ENCODE measurements at regions not wholly inside any gene's neighbourhood (a gene's known extent, or its start where the extent isn't known, plus 50 kb on each side); places are given as distances from the start of the nearest gene placed in this dataset.
"Not testable (repeated sequence)": the region's sequence is repeated elsewhere in the genome, so short reads cannot be mapped to it uniquely, and the experiment has no call there.

GRCh38 chr12:96085475-96085874 is 50.1 kb upstream of the LTA4H start:
- intact Hi-C loops (cut with DNase I) = no loop called here
- DNase-seq (ENCODE audit: low spot score) = no peak

- intact Hi-C loops (cut with DNase I) = not testable (repeated sequence)
Observed at GRCh38 chr12:96086190-96086589, 50.8 kb upstream of the LTA4H start.

GRCh38 chr12:96091833-96092232 is 56.4 kb upstream of the LTA4H start:
- DNase-seq (ENCODE audit: low spot score) = no peak
- intact Hi-C loops (cut with DNase I) = no loop called here

More at GRCh38 chr12:96086190-96086589, 50.8 kb upstream of the LTA4H start:
- DNase-seq (ENCODE audit: low spot score) = not testable (repeated sequence)

- DNase-seq (ENCODE audit: low spot score) = no peak
- intact Hi-C loops (cut with DNase I) = no loop called here
Observed at GRCh38 chr12:96093543-96094196, 58.3 kb upstream of the LTA4H start.

GRCh38 chr12:96094201-96094600 is 58.8 kb upstream of the LTA4H start:
- DNase-seq (ENCODE audit: low spot score) = no peak
- intact Hi-C loops (cut with DNase I) = no loop called here

- intact Hi-C loops (cut with DNase I) = no loop called here
- no peak for DNase-seq (ENCODE audit: low spot score)
Observed at GRCh38 chr12:96098631-96099030, 63.2 kb upstream of the LTA4H start.

GRCh38 chr12:96099421-96099820 is 64.0 kb upstream of the LTA4H start:
- no peak for DNase-seq (ENCODE audit: low spot score)
- intact Hi-C loops (cut with DNase I) = no loop called here

GRCh38 chr12:96099986-96100385 is 64.6 kb upstream of the LTA4H start:
- no peak for DNase-seq (ENCODE audit: low spot score)
- intact Hi-C loops (cut with DNase I) = no loop called here

- DNase-seq (ENCODE audit: low spot score) = no peak
- intact Hi-C loops (cut with DNase I) = no loop called here
Observed at GRCh38 chr12:96101806-96102205, 66.4 kb upstream of the LTA4H start.

GRCh38 chr12:96103067-96103644 is 67.8 kb upstream of the LTA4H start:
- intact Hi-C loops (cut with DNase I) = no loop called here
- no peak for DNase-seq (ENCODE audit: low spot score)

- DNase-seq (ENCODE audit: low spot score) = no peak
- intact Hi-C loops (cut with DNase I) = no loop called here
Observed at GRCh38 chr12:96104566-96104965, 69.2 kb upstream of the LTA4H start.

GRCh38 chr12:96106137-96106536 is 70.8 kb upstream of the LTA4H start:
- DNase-seq (ENCODE audit: low spot score) = no peak
- intact Hi-C loops (cut with DNase I) = loop anchor here in 1 of 2 donors (5.0 kb wide), 1 partner anchor 594 kb away; no protein-coding TSS in a partner anchor

- no peak for DNase-seq (ENCODE audit: low spot score)
- intact Hi-C loops (cut with DNase I) = loop anchor here in 1 of 2 donors (5.0 kb wide), 1 partner anchor 595 kb away; no protein-coding TSS in a partner anchor
Observed at GRCh38 chr12:96107236-96107635, 71.8 kb upstream of the LTA4H start.

- DNase-seq (ENCODE audit: low spot score) = no peak
- intact Hi-C loops (cut with DNase I) = loop anchor here in 1 of 2 donors (5.0 kb wide), 1 partner anchor 596 kb away; no protein-coding TSS in a partner anchor
Observed at GRCh38 chr12:96108321-96108720, 72.9 kb upstream of the LTA4H start.

- DNase-seq (ENCODE audit: low spot score) = not testable (repeated sequence)
- intact Hi-C loops (cut with DNase I) = loop anchor here in 1 of 2 donors (5.0 kb wide), 1 partner anchor 597 kb away; no protein-coding TSS in a partner anchor
Observed at GRCh38 chr12:96108941-96109340, 73.6 kb upstream of the LTA4H start.

- DNase-seq (ENCODE audit: low spot score) = no peak
- intact Hi-C loops (cut with DNase I) = no loop called here
Observed at GRCh38 chr12:96112733-96113132, 77.3 kb upstream of the LTA4H start.

- intact Hi-C loops (cut with DNase I) = no loop called here
- DNase-seq (ENCODE audit: low spot score) = no peak
Observed at GRCh38 chr12:96117460-96117859, 76.7 kb upstream of the ELK3 start.

GRCh38 chr12:96120359-96121100 is 73.6 kb upstream of the ELK3 start:
- intact Hi-C loops (cut with DNase I) = no loop called here
- no peak for DNase-seq (ENCODE audit: low spot score)

- no peak for DNase-seq (ENCODE audit: low spot score)
- intact Hi-C loops (cut with DNase I) = no loop called here
Observed at GRCh38 chr12:96121271-96121711, 72.9 kb upstream of the ELK3 start.

GRCh38 chr12:96128292-96128691 is 65.9 kb upstream of the ELK3 start:
- DNase-seq (ENCODE audit: low spot score); intact Hi-C loops (cut with DNase I): not testable (repeated sequence)
